ENCODE measurements at regions not wholly inside any gene's neighbourhood (a gene's known extent, or its start where the extent isn't known, plus 50 kb on each side); places are given as distances from the start of the nearest gene placed in this dataset.

DNA sequence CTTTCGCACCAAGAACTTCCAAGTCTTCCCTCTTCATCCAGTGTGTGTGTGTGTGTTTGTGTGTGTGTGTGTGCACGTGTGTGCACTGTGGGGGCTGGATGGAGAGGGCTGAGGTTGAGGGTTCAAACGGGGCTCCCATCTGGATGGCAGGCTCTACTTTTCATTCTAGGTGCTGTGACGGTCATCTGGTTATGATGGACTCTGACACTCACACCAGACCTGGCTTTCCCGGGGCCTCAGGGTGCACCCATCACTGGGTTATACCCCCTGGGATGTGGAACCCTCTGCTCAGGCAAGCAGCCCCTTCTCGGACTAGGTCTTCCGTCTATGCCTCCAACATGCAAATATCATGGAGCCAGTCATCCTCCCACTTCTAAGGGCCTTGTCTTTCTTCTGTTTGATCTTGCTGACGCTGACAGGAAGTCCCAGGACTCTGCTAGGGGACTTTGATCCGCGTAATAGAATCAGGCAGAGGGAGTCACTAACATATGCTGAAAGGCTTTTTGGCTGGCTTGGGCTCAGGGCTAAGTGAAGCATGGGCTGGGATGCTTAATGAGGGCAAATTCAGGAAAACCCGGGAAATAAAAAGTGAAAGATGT lies 313.6 kb downstream of the CDC5L start:
- Histone ChIP-seq H3K9me3 (ENCODE audit: control insufficient read depth, insufficient read depth, low read depth, low read length) (no peaks in the 10 kb centered on the region), H3K36me3 (ENCODE audit: control insufficient read depth, insufficient read depth, low read length) (no peaks in the 10 kb centered on the region), H3K27me3 (ENCODE audit: control insufficient read depth, insufficient read depth, low read length) (no peaks in the 10 kb centered on the region), H3K4me3 (ENCODE audit: low read depth in 2 of 2, low read length in 2 of 2) (no peak overlapping the region), H3K27ac (ENCODE audit: low read length) (no peak overlapping the region), H3K4me1 (ENCODE audit: control insufficient read depth, insufficient read depth, low read length) (no peaks in the 10 kb centered on the region)
- ChIA-PET CTCF (no interaction called here), POLR2A (no interaction called here)
- in situ Hi-C loops (cut with HindIII; ENCODE audit: low pct_unique_long_range_greater_than_20kb, low sequenced_read_pairs) (no loop called here), intact Hi-C loops (cut with micrococcal nuclease; ENCODE audit: unreplicated experiment) (no loop called here)
- DNase-seq (ENCODE audit: low read depth, low spot score) (no peak), ATAC-seq (no peak)
- no TSS peak for BruUV-seq (replicated peaks)
- TF ChIP-seq SIN3A (IDR thresholded peaks at IDR 0.05; ENCODE audit: borderline replicate concordance, insufficient read depth, low read depth, low read length), result no peak
- no peak for TF ChIP-seq POLR2AphosphoS5 (IDR thresholded peaks at IDR 0.05; ENCODE audit: low read depth, low read length)
- no peak for TF ChIP-seq TCF7L2 (IDR thresholded peaks at IDR 0.05; ENCODE audit: low read depth, low read length)
- TF ChIP-seq, protein P1, sequence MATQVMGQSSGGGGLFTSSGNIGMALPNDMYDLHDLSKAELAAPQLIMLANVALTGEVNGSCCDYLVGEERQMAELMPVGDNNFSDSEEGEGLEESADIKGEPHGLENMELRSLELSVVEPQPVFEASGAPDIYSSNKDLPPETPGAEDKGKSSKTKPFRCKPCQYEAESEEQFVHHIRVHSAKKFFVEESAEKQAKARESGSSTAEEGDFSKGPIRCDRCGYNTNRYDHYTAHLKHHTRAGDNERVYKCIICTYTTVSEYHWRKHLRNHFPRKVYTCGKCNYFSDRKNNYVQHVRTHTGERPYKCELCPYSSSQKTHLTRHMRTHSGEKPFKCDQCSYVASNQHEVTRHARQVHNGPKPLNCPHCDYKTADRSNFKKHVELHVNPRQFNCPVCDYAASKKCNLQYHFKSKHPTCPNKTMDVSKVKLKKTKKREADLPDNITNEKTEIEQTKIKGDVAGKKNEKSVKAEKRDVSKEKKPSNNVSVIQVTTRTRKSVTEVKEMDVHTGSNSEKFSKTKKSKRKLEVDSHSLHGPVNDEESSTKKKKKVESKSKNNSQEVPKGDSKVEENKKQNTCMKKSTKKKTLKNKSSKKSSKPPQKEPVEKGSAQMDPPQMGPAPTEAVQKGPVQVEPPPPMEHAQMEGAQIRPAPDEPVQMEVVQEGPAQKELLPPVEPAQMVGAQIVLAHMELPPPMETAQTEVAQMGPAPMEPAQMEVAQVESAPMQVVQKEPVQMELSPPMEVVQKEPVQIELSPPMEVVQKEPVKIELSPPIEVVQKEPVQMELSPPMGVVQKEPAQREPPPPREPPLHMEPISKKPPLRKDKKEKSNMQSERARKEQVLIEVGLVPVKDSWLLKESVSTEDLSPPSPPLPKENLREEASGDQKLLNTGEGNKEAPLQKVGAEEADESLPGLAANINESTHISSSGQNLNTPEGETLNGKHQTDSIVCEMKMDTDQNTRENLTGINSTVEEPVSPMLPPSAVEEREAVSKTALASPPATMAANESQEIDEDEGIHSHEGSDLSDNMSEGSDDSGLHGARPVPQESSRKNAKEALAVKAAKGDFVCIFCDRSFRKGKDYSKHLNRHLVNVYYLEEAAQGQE (IDR thresholded peaks at IDR 0.05; ENCODE audit: insufficient read depth in 1 of 2, low read depth in 2 of 2, low read length in 1 of 2), result no peak
- TF ChIP-seq CTCF (IDR thresholded peaks at IDR 0.05), result no peak

DNA sequence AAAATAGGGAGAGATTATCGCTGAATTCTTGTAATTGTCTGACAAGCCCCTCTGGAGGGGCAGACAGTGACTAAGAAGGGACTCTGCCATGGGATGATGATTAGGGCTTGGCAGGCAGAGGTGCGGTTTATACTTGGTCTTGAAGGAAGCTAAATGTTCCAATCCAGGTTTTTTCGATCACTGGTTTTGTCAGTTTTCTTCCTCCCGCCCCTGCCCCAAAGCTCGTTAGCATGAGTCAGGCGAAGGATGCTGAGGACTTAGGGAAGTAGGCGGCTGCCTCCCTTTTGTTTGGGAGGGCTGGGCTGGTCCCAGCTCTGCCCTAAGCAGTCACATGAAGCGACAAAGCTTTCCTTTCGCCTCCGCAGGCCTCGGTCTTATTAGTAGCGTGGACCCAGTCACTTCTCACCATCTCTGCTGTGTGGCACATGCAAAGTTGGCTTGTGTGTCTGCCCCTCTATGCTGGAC lies 314.2 kb downstream of the CDC5L start:
- intact Hi-C loops (cut with micrococcal nuclease; ENCODE audit: unreplicated experiment), result no loop called here
- POLR2A ChIA-PET, result no interaction called here
- ATAC-seq (no peak), DNase-seq (ENCODE audit: low read depth, low spot score) (no peak)
- H3K4me3 ChIP-seq (ENCODE audit: low read depth in 2 of 2, low read length in 2 of 2), result no peak overlapping the region
- no TSS peak for BruUV-seq (replicated peaks)
- TF ChIP-seq, protein P1 (IDR thresholded peaks at IDR 0.05; ENCODE audit: insufficient read depth in 1 of 2, low read depth in 2 of 2, low read length in 1 of 2), result no peak
- TF ChIP-seq TCF7L2 (IDR thresholded peaks at IDR 0.05; ENCODE audit: low read depth, low read length) (no peak), CTCF (IDR thresholded peaks at IDR 0.05) (no peak), SIN3A (IDR thresholded peaks at IDR 0.05; ENCODE audit: borderline replicate concordance, insufficient read depth, low read depth, low read length) (no peak), POLR2AphosphoS5 (IDR thresholded peaks at IDR 0.05; ENCODE audit: low read depth, low read length) (no peak)
- H3K4me1 ChIP-seq (ENCODE audit: control insufficient read depth, insufficient read depth, low read length), result no peaks in the 10 kb centered on the region
- no peak overlapping the region for H3K27ac ChIP-seq (ENCODE audit: low read length)
- in situ Hi-C loops (cut with HindIII; ENCODE audit: low pct_unique_long_range_greater_than_20kb, low sequenced_read_pairs), result no loop called here
- no peaks in the 10 kb centered on the region for H3K9me3 ChIP-seq (ENCODE audit: control insufficient read depth, insufficient read depth, low read depth, low read length)
- no peaks in the 10 kb centered on the region for H3K27me3 ChIP-seq (ENCODE audit: control insufficient read depth, insufficient read depth, low read length)
- CTCF ChIA-PET, result interaction anchor here (0.6 kb wide), 1 partner anchor 204 kb away, joined by 3 read pairs; no protein-coding TSS in a partner anchor
- no peaks in the 10 kb centered on the region for H3K36me3 ChIP-seq (ENCODE audit: control insufficient read depth, insufficient read depth, low read length)
